ENCODE measurements at regions not wholly inside any gene's neighbourhood (a gene's known extent, or its start where the extent isn't known, plus 50 kb on each side); places are given as distances from the start of the nearest gene placed in this dataset.

DNA sequence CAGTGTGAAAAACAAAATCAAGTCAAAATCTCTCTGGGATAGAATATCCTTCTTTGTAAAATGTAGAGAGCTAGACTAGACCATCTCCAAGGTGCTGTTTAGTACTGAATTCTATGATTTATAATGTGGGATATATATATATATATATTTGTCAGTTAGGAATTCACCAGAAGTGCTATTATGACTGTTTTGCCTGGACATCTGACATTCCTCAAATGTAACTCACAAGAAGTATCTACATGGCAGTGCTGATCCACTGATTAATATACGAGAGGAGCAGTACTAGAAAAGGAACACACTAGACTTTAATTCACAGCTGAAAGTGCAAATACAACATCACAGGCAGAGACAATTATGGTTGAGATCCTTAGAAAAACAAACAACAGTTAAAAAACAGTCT, 208.9 kb downstream of the GBA3 start:
- Histone ChIP-seq H3K27ac (no peak overlapping the region), H3K27me3 (no peaks in the 10 kb centered on the region), H3K9me3 (peaks cover 0 to 4% (median 0%) of the 10 kb centered on the region in 4 donors), H3K4me1 (no peaks in the 10 kb centered on the region), H3K4me3 (no peak overlapping the region), H3K36me3 (no peaks in the 10 kb centered on the region)
- DNase-seq = no peak
- TF ChIP-seq POLR2A (IDR thresholded peaks at IDR 0.05) = no peak
- TF ChIP-seq, protein P1, sequence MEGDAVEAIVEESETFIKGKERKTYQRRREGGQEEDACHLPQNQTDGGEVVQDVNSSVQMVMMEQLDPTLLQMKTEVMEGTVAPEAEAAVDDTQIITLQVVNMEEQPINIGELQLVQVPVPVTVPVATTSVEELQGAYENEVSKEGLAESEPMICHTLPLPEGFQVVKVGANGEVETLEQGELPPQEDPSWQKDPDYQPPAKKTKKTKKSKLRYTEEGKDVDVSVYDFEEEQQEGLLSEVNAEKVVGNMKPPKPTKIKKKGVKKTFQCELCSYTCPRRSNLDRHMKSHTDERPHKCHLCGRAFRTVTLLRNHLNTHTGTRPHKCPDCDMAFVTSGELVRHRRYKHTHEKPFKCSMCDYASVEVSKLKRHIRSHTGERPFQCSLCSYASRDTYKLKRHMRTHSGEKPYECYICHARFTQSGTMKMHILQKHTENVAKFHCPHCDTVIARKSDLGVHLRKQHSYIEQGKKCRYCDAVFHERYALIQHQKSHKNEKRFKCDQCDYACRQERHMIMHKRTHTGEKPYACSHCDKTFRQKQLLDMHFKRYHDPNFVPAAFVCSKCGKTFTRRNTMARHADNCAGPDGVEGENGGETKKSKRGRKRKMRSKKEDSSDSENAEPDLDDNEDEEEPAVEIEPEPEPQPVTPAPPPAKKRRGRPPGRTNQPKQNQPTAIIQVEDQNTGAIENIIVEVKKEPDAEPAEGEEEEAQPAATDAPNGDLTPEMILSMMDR (IDR thresholded peaks at IDR 0.05) = no peak

DNA sequence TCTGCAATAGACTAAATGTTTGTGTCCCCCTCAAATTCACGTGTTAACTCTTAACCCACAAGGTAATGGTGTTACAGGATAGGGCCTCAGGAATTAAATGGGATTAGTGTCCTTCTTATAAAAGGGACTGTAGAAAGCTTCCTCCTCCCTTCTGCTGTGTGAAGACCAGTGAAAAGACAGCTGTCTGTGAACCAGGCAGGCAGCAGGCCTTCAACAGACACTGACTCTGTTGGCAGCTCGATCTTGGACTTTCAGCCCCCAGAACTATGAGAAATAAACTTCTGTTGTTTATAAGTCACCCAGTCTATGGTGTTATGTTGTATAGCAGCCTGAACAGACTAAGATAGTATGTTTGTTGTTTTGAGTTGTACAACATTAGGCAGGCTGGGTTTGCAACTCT, 208.1 kb downstream of the GBA3 start:
- no peaks in the 10 kb centered on the region for H3K4me1 ChIP-seq
- H3K27me3 ChIP-seq = no peaks in the 10 kb centered on the region
- no peak for DNase-seq
- TF ChIP-seq POLR2A (IDR thresholded peaks at IDR 0.05) = no peak
- TF ChIP-seq, protein P1 (IDR thresholded peaks at IDR 0.05) = no peak
- no peak overlapping the region for H3K4me3 ChIP-seq
- H3K36me3 ChIP-seq = no peaks in the 10 kb centered on the region
- no peak overlapping the region for H3K27ac ChIP-seq
- H3K9me3 ChIP-seq = peaks cover 0 to 4% (median 0%) of the 10 kb centered on the region in 4 donors

DNA sequence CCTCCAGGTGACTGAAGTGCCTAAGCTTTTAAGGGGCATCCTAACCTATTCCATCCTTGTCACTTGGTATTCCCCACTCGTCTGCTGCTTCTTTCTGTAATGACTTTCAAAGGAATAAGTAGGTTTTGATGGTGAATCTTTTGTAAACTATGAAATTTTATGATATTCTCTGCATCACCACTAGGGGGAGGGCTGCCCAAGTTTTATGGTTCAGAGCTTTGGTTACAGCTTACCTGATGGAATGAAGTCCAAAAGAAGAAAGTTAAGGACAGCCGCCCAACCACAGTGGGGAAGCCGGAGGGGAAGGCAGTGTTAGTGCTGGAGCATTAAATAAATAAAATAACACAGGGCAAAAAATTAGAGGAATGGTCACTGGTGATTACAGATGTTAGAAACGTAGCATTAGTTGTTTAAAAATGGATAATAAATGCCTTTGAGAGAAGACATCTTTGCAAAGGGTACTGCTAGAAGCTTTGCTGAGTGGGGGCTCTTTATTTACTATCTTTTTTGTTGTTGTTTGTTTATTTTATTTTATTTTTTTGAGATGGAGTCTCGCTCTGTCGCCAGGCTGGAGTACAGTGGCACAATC, 204.9 kb downstream of the GBA3 start:
- Histone ChIP-seq H3K4me1 (no peaks in the 10 kb centered on the region), H3K4me3 (no peak overlapping the region), H3K27me3 (no peaks in the 10 kb centered on the region), H3K36me3 (no peaks in the 10 kb centered on the region), H3K9me3 (no peaks in the 10 kb centered on the region), H3K27ac (no peak overlapping the region)
- TF ChIP-seq, protein P1 (IDR thresholded peaks at IDR 0.05) = peak in 5 of 6 experiments; percentile 40 to 82 (median 71)
- no peak for TF ChIP-seq POLR2A (IDR thresholded peaks at IDR 0.05)
- no peak for DNase-seq

DNA sequence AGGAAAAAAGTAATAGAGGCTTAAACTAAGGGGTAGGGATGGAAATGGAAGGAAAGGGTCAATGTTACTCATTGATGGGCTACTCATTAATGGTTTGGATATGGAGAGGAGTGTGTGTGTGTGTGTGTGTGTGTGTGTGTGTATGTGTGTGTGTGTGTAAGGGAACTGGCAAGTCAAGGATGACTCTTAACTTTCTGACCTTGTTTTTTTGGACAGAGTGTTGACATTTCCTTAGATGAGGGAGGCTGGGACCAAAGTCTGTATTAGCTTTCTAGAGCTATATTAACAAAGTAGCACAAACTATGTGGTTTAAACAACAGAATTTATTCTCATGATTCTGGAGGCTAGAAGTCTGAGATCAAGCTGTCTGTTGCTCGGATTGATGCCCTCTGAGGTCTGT, 202.7 kb downstream of the GBA3 start:
- no peaks in the 10 kb centered on the region for H3K4me1 ChIP-seq
- TF ChIP-seq, protein P1 (IDR thresholded peaks at IDR 0.05) = no peak
- no peak for TF ChIP-seq POLR2A (IDR thresholded peaks at IDR 0.05)
- DNase-seq = no peak

DNA sequence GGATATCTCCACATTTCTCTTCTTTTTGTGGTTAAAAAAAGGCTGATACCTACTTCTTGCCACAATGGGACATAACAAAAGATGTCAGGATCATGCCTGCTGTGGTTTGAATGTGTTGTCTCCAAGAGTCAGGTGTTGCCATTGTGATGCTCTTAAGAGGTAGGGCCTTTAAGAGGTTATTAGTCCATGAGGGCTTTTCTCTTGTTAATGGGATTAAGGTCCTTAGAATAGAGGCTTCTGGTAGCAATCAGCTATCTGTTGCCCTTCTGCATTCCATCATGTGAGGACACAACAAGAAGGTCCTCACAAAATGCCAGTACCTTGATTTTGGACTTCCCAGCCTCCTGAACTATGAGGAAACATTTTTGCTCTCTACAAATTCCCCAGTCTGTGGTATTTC, 191.4 kb downstream of the GBA3 start:
- Histone ChIP-seq H3K4me3 (no peak overlapping the region), H3K27me3 (no peaks in the 10 kb centered on the region), H3K9me3 (no peaks in the 10 kb centered on the region), H3K27ac (no peak overlapping the region), H3K36me3 (no peaks in the 10 kb centered on the region), H3K4me1 (no peaks in the 10 kb centered on the region)
- no peak for DNase-seq
- no peak for TF ChIP-seq POLR2A (IDR thresholded peaks at IDR 0.05)
- TF ChIP-seq, protein P1 (IDR thresholded peaks at IDR 0.05) = no peak

More for the DNA sequence above, 202.7 kb downstream of the GBA3 start:
- no peak overlapping the region for H3K4me3 ChIP-seq
- H3K36me3 ChIP-seq = no peaks in the 10 kb centered on the region
- no peaks in the 10 kb centered on the region for H3K9me3 ChIP-seq
- no peaks in the 10 kb centered on the region for H3K27me3 ChIP-seq
- H3K27ac ChIP-seq = no peak overlapping the region

DNA sequence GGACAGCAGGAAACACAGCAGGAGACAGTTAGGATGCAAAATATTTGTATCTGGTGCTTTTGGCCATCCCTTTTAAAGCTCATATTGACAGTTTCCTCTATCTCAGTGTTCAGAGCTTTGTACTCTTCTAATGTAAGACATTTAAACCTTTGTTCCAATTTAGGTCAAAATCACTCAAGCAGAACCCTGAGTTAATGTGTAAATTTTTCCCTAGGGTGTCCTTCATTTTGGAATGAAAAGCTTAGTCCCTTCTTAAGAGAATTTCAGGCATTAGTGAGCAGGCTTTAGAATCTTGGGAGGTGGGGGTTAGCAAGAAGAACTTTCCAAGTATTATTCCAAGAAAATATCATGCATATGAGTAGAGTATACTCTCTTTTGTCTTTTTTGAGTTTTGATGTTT, 188.7 kb downstream of the GBA3 start:
- no peak overlapping the region for H3K4me3 ChIP-seq
- H3K27ac ChIP-seq = no peak overlapping the region
- H3K9me3 ChIP-seq = no peaks in the 10 kb centered on the region
- TF ChIP-seq, protein P1 (IDR thresholded peaks at IDR 0.05) = no peak
- TF ChIP-seq POLR2A (IDR thresholded peaks at IDR 0.05) = no peak
- no peaks in the 10 kb centered on the region for H3K27me3 ChIP-seq
- DNase-seq = no peak
- H3K4me1 ChIP-seq = no peaks in the 10 kb centered on the region
- no peaks in the 10 kb centered on the region for H3K36me3 ChIP-seq
